HCT116 (cell line): ENCODE measurements at regions not wholly inside any gene's neighbourhood (a gene's known extent, or its start where the extent isn't known, plus 50 kb on each side); places are given as distances from the start of the nearest gene placed in this dataset.

Source experiments
- ATAC-seq: fragments of 200-7000 bp; cut with Tn5 transposase; 2 replicates; pipeline ENCODE4 v1.9.1; 2020; ENCODE audit warnings: mild to moderate bottlenecking, moderate library complexity
- BruUV-seq: library from RNA; stranded (reverse); fragments of 400-500 nt; replicated peaks from 2 replicates; lab custom pipeline; 2021; lab: Mats Ljungman, UMichigan
- CTCF ChIA-PET: fragments of 300-600 bp; sonication (Branson Sonifier 250); formaldehyde crosslinking; loops from one replicate; lab custom pipeline; 2021; ENCODE audit warnings: antibody characterized with exemption; lab: Charles Lee
- POLR2A ChIA-PET: fragments of 300-600, 350-600 bp; sonication (Branson Sonifier 250); formaldehyde crosslinking; loops from one replicate; lab custom pipeline; 2021; ENCODE audit warnings: antibody characterized with exemption; lab: Charles Lee
- RAD21 ChIA-PET, 2 experiments: fragments of 300-600 bp; sonication (Branson Sonifier 250); formaldehyde crosslinking; loops; one replicate each; lab custom pipeline; 2023; ENCODE audit warnings: low total read pairs in 2 of 2; ENCODE audit not compliant: uncharacterized antibody in 2 of 2, unreplicated experiment in 2 of 2, low non-redundant PET in 1 of 2; lab: Charles Lee
- DNase-seq: peaks from one replicate; pipeline ENCODE4 v3.0.0-alpha.2; 2010; ENCODE audit warnings: low read depth, low spot score
- H2AFZ ChIP-seq: fragments of 200-600 bp; shearing (Covaris generic), sonication (generic); 2 replicates; pipeline ENCODE4 v1.6.1; 2017; ENCODE audit warnings: low read depth, mixed run types, mixed read lengths, antibody characterized with exemption, low read length; ENCODE audit not compliant: poor library complexity, severe bottlenecking
- H3K27ac ChIP-seq: 2 replicates; pipeline ENCODE4 v1.5.1; 2012; ENCODE audit warnings: low read depth, low read length
- H3K27me3 ChIP-seq: fragments of 200-600 bp; sonication (generic); 2 replicates; pipeline ENCODE4 v1.6.1; 2016; ENCODE audit warnings: mixed run types, low read length, mixed read lengths; ENCODE audit not compliant: insufficient read depth
- H3K36me3 ChIP-seq, 2 experiments: fragments of 200-500 bp in 1 of 2; fragments of 200-600 bp in 1 of 2; sonication (Bioruptor generic) in 1 of 2; sonication (generic) in 1 of 2; 2 replicates each; pipeline versions ENCODE4 v1.5.1 to v1.6.1; 2014 to 2016; ENCODE audit warnings: low read length in 2 of 2, inconsistent platforms in 1 of 2, mixed read lengths in 1 of 2, mixed run types in 1 of 2; ENCODE audit not compliant: insufficient read depth in 2 of 2, control insufficient read depth in 1 of 2
- H3K4me1 ChIP-seq, 2 experiments: fragments of 200-600 bp in 1 of 2; sonication (generic) in 1 of 2; 2 replicates each; pipeline versions ENCODE4 v1.5.1 to v1.6.1; 2012 to 2017; ENCODE audit warnings: low read length in 2 of 2, inconsistent platforms in 1 of 2, mild to moderate bottlenecking in 1 of 2, mixed read lengths in 1 of 2, mixed run types in 1 of 2, moderate library complexity in 1 of 2; ENCODE audit not compliant: insufficient read depth in 2 of 2, control insufficient read depth in 1 of 2
- H3K4me2 ChIP-seq: fragments of 200-600 bp; sonication (generic); 2 replicates; pipeline ENCODE4 v1.6.1; 2017; ENCODE audit warnings: mixed run types, low read length, mixed read lengths
- H3K4me3 ChIP-seq, 2 experiments: fragments of 200-600 bp in 1 of 2; sonication (generic) in 1 of 2; replicated peaks in 1 of 2; 2 replicates each; pipeline ENCODE4 v1.5.1; 2011 to 2016; ENCODE audit warnings: low read length in 2 of 2, control low read depth in 1 of 2, low read depth in 1 of 2, mild to moderate bottlenecking in 1 of 2, mixed read lengths in 1 of 2, mixed run types in 1 of 2
- H3K79me2 ChIP-seq: fragments of 200-600 bp; sonication (generic); 2 replicates; pipeline ENCODE4 v1.6.1; 2017; ENCODE audit warnings: mild to moderate bottlenecking, mixed run types, low read length, moderate library complexity, mixed read lengths; ENCODE audit not compliant: insufficient read depth
- H3K9ac ChIP-seq: fragments of 200-600 bp; sonication (generic); 2 replicates; pipeline ENCODE4 v1.6.1; 2016; ENCODE audit warnings: low read length, mixed read lengths
- H3K9me2 ChIP-seq: fragments of 200-600 bp; sonication (generic), shearing (Covaris generic); 2 replicates; pipeline ENCODE4 v1.6.1; 2017; ENCODE audit warnings: mixed run types, mild to moderate bottlenecking, moderate library complexity; ENCODE audit not compliant: insufficient read depth
- H3K9me3 ChIP-seq, 2 experiments: fragments of 200-500 bp in 1 of 2; fragments of 200-600 bp in 1 of 2; sonication (Bioruptor generic) in 1 of 2; sonication (generic) in 1 of 2; 2 replicates each; pipeline ENCODE4 v1.6.1; 2014 to 2017; ENCODE audit warnings: low read length in 2 of 2, mixed read lengths in 2 of 2, inconsistent platforms in 1 of 2, low read depth in 1 of 2, mild to moderate bottlenecking in 1 of 2, mixed run types in 1 of 2, moderate library complexity in 1 of 2; ENCODE audit not compliant: control insufficient read depth in 1 of 2, insufficient read depth in 1 of 2
- H4K20me1 ChIP-seq: fragments of 200-600 bp; sonication (generic), shearing (Covaris generic); 2 replicates; pipeline ENCODE4 v1.6.1; 2017; ENCODE audit warnings: mixed run types, mild to moderate bottlenecking, moderate library complexity; ENCODE audit not compliant: insufficient read depth
- ATF3 ChIP-seq: IDR thresholded peaks from 2 replicates; pipeline ENCODE4 v1.6.1; 2012
- CEBPB ChIP-seq: IDR thresholded peaks from 2 replicates; pipeline ENCODE4 v1.6.1; 2012; ENCODE audit warnings: low read depth
- CTCF ChIP-seq, 3 experiments: fragments of 200-600 bp in 1 of 3; sonication (generic) in 1 of 3; IDR thresholded peaks in 2 of 3; conservative IDR thresholded peaks in 1 of 3; 2 replicates each; pipeline ENCODE4 v1.5.1; 2012 to 2017; ENCODE audit warnings: low read depth in 2 of 3, low read length in 2 of 3, antibody characterized with exemption in 1 of 3, borderline replicate concordance in 1 of 3, control low read depth in 1 of 3, mild to moderate bottlenecking in 1 of 3, mixed read lengths in 1 of 3, mixed run types in 1 of 3, moderate library complexity in 1 of 3; ENCODE audit not compliant: insufficient read depth in 1 of 3
- EGR1 ChIP-seq: IDR thresholded peaks from 2 replicates; pipeline ENCODE4 v1.6.1; 2012; ENCODE audit warnings: low read depth
- ELF1 ChIP-seq: IDR thresholded peaks from 2 replicates; pipeline ENCODE4 v1.6.1; 2012; ENCODE audit warnings: low read depth, borderline replicate concordance
- EZH2phosphoT487 ChIP-seq: fragments of 200-600 bp; IDR thresholded peaks from 2 replicates; pipeline ENCODE4 v1.6.1; 2018; ENCODE audit warnings: antibody characterized with exemption, borderline replicate concordance
- FOSL1 ChIP-seq: IDR thresholded peaks from 2 replicates; pipeline ENCODE4 v1.6.1; 2012; ENCODE audit warnings: low read depth
- JUND ChIP-seq: IDR thresholded peaks from 2 replicates; pipeline ENCODE4 v1.6.1; 2012
- POLR2AphosphoS5 ChIP-seq: IDR thresholded peaks from 2 replicates; pipeline ENCODE4 v1.6.1; 2011; ENCODE audit warnings: mild to moderate bottlenecking, low read depth, low read length, moderate library complexity
- RAD21 ChIP-seq: IDR thresholded peaks from 2 replicates; pipeline ENCODE4 v1.6.1; 2012; ENCODE audit warnings: low read depth, mild to moderate bottlenecking
- YY1 ChIP-seq: IDR thresholded peaks from 2 replicates; pipeline ENCODE4 v1.6.1; 2011; ENCODE audit warnings: low read length, low read depth, moderate library complexity, mild to moderate bottlenecking; ENCODE audit not compliant: insufficient replicate concordance; ENCODE audit errors: extremely low read depth
- ZBTB33 ChIP-seq: IDR thresholded peaks from 2 replicates; pipeline ENCODE4 v1.6.1; 2011; ENCODE audit warnings: mild to moderate bottlenecking, low read length, moderate library complexity; ENCODE audit not compliant: insufficient replicate concordance; ENCODE audit errors: extremely low read depth
- ZFX ChIP-seq: fragments of 450-650 bp; IDR thresholded peaks from 2 replicates; pipeline ENCODE4 v1.6.1; 2017
- ZNF274 ChIP-seq: fragments of 200-500 bp; sonication (Bioruptor generic); IDR thresholded peaks from 2 replicates; pipeline ENCODE4 v1.6.1; 2014; ENCODE audit warnings: mild to moderate bottlenecking, low read depth, low read length, inconsistent platforms
- intact Hi-C: fragments of 100-400 bp; cut with micrococcal nuclease; formaldehyde crosslinking; loops from 2 replicates; pipeline ENCODE4 v1.10.0; 2022

DNA sequence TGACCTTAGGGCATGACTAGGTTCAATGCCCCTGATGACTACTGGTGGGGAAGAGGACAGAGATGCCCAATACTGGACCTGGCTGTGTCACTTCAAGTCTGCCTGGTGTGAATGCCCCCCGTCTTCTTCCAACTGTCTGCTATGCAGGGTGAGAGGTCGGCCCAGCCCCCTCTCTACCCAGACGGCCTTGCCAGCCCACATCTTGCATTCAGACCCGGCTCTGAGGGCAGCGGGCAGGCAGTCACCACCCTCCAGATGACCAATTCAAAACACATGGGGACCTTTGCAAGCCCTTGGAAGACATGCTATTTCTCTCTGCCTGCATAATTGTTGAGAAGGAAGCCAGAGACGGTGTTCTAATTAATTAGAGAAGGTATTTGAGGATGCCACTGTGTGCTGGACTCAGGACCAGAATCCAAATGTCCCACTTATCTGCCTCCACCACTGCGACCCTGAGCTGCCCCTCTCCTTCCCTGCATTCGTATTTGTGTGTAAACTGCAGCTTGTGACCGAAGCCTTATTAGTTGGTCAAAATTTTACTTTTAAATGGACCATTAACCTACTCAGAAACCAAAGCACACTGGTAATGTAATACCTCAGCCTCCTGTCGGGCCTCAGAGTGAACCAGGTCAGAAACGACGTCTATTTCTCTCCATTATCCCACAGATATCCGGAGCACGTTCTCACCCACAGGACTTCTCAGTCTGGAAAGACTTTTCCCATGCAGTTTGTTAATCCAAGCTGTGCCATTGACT, 407.0 kb downstream of the ZNF536 start:
- ChIA-PET CTCF (no interaction called here), POLR2A (no interaction called here)
- no peaks in the 10 kb centered on the region for H3K36me3 ChIP-seq
- peaks cover 0 to 9% of the 10 kb centered on the region in 2 experiments; a peak in 2 of 4 replicates for H3K9me3 ChIP-seq
- H3K27me3 ChIP-seq: no peaks in the 10 kb centered on the region
- H3K4me3 ChIP-seq: no peak overlapping the region
- H3K27ac ChIP-seq: no peak overlapping the region
- DNase-seq: no peak
- no peak overlapping the region for H2AFZ ChIP-seq
- H3K79me2 ChIP-seq: no peaks in the 10 kb centered on the region
- BruUV-seq: no TSS peak
- H3K9ac ChIP-seq: no peak overlapping the region
- H3K9me2 ChIP-seq: no peaks in the 10 kb centered on the region
- intact Hi-C loops: no loop called here
- TF ChIP-seq ZFX (no peak), EGR1 (no peak), POLR2AphosphoS5 (no peak), ZBTB33 (no peak), ATF3 (no peak), EZH2phosphoT487 (no peak), RAD21 (no peak), CEBPB (no peak), ZNF274 (no peak), ELF1 (no peak), FOSL1 (no peak), CTCF (IDR thresholded peaks at IDR 0.05 in 2 of 3, conservative IDR thresholded peaks at IDR 0.05 in 1 of 3; ENCODE audit: borderline replicate concordance in 1 of 3, insufficient read depth in 1 of 3, low read depth in 2 of 3, low read length in 2 of 3) (no peak), JUND (no peak), YY1 (no peak)
- TF ChIP-seq, all 23 proteins: peak for 0
- Histone ChIP-seq H4K20me1 (no peaks in the 10 kb centered on the region), H3K4me2 (no peak overlapping the region), H3K4me1 (no peaks in the 10 kb centered on the region)
- RAD21 ChIA-PET: no interaction called here
- no peak for ATAC-seq
